ENCODE measurements at regions not wholly inside any gene's neighbourhood (a gene's known extent, or its start where the extent isn't known, plus 50 kb on each side); places are given as distances from the start of the nearest gene placed in this dataset.

DNA sequence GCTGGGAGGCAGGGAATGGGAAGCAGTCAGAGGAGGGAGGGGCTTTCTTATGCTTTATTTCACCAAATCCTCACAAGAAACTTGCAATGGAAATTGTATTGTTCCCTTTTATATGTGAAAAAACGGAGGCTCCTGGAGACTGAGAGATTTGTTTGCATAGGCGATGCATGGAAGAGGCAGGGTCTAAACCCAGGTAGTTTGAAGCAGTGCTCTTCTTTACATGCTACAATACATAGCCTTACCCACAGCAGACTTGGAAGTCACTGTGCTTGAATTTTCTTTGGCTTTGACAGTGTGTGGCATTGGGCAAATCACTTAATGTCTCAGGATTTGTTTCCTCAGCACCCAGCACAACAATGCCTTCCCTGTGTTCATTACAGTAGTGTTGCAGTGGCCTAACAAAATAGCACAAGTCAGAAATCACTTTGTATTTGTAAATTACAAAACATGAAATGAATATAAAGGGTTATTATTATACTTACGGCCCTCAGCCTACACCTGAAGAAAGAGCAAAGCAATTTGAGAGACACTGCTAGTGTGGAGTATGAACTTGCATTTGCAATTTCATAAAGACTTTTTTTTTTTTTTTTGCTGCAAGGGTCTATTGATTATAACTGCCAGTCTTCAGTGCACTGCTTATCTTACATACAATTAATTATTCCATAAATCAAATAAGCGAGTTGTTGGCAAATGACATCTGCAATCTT, 646.4 kb upstream of the KCNMB2 start:
- FAIRE-seq (no peak), DNase-seq (ENCODE audit: low read depth in 1 of 2, low spot score in 2 of 2) (no peak)
- Histone ChIP-seq H3K36me3 (ENCODE audit: control insufficient read depth in 2 of 4, insufficient read depth in 4 of 4, low read length in 3 of 4) (no peaks in the 10 kb centered on the region), H3K4me1 (replicated peaks in 1 of 4; ENCODE audit: control insufficient read depth in 3 of 4, insufficient read depth in 4 of 4, low read length in 3 of 4) (no peaks in the 10 kb centered on the region), H2AFZ (ENCODE audit: low read length) (no peak overlapping the region), H3K27me3 (replicated peaks in 1 of 4; ENCODE audit: control insufficient read depth in 3 of 4, extremely low read depth in 1 of 4, insufficient read depth in 3 of 4, low read length in 3 of 4) (no peaks in the 10 kb centered on the region), H3K56ac (replicated peaks; ENCODE audit: insufficient read length, low read depth, low read length) (no peak overlapping the region), H2BK20ac (ENCODE audit: low read length) (no peak overlapping the region), H3K14ac (ENCODE audit: insufficient read length) (no peak overlapping the region), H4K20me1 (replicated peaks in 1 of 2; ENCODE audit: control insufficient read depth in 1 of 2, insufficient read depth in 2 of 2, low read length in 2 of 2) (no peaks in the 10 kb centered on the region), H3K4me2 (ENCODE audit: insufficient read depth in 1 of 2, low read depth in 2 of 2, low read length in 2 of 2) (no peak overlapping the region), H2BK120ac (replicated peaks; ENCODE audit: low read depth, low read length) (no peak overlapping the region), H3K23ac (ENCODE audit: insufficient read length) (no peak overlapping the region), H4K5ac (ENCODE audit: insufficient read length, low read depth, low read length) (no peak overlapping the region), H2BK12ac (ENCODE audit: low read depth, low read length) (no peak overlapping the region), H3K9ac (replicated peaks in 1 of 4; ENCODE audit: extremely low read depth in 1 of 4, low read depth in 3 of 4, low read length in 3 of 4) (no peak overlapping the region), H3K18ac (ENCODE audit: extremely low read depth, low read length) (no peak overlapping the region), H3K27ac (ENCODE audit: low read depth, low read length) (no peak overlapping the region), H4K8ac (ENCODE audit: extremely low read depth, insufficient read depth, low read length) (no peak overlapping the region), H3K9me3 (ENCODE audit: insufficient read depth in 2 of 2, low read depth in 1 of 2, low read length in 1 of 2) (peaks cover 0 to 6% of the 10 kb centered on the region in 2 experiments; a peak in 1 of 4 replicates), H4K91ac (replicated peaks; ENCODE audit: insufficient read length, low read length) (no peak overlapping the region), H3K4ac (replicated peaks; ENCODE audit: insufficient read length, low read depth, low read length) (no peak overlapping the region), H2BK15ac (ENCODE audit: low read length) (no peak overlapping the region), H2AK5ac (ENCODE audit: low read depth, low read length) (no peak overlapping the region), H3K79me1 (ENCODE audit: low read depth, low read length) (no peaks in the 10 kb centered on the region), H2BK5ac (ENCODE audit: low read depth, low read length) (no peak overlapping the region), H3K23me2 (ENCODE audit: low read depth, low read length) (no peaks in the 10 kb centered on the region), H3K4me3 (ENCODE audit: extremely low read depth in 1 of 4, insufficient read depth in 2 of 4, low read depth in 3 of 4, low read length in 4 of 4) (no peak overlapping the region), H3K79me2 (ENCODE audit: control insufficient read depth in 1 of 2, insufficient read depth in 2 of 2, low read length in 2 of 2) (no peaks in the 10 kb centered on the region)
- 99% methylated on average over 4 of the region's 4 CpGs; no CpG with 5 or more reads in 1 of the 2 experiments for WGBS, 2 experiments (ENCODE audit: extremely low coverage in 1 of 2, insufficient coverage in 1 of 2, insufficient read length in 1 of 2, insufficient replicate concordance in 2 of 2, low coverage in 1 of 2, low lambda C conversion rate in 2 of 2, missing lambda C conversion rate in 1 of 2)
- ChIA-PET POLR2A (ENCODE audit: partially characterized antibody) (no interaction called here), CTCF (ENCODE audit: partially characterized antibody) (no interaction called here)
- TF ChIP-seq POU5F1 (IDR thresholded peaks at IDR 0.05; ENCODE audit: low read depth, low read length) (no peak), BCL11A (IDR thresholded peaks at IDR 0.05; ENCODE audit: low read depth in 2 of 2, low read length in 2 of 2) (no peak), SP2 (IDR thresholded peaks at IDR 0.05; ENCODE audit: low read length) (no peak), TEAD4 (IDR thresholded peaks at IDR 0.05; ENCODE audit: low read depth, low read length) (no peak), TAF1 (IDR thresholded peaks at IDR 0.05; ENCODE audit: low read depth, low read length) (no peak), SP1 (IDR thresholded peaks at IDR 0.05; ENCODE audit: low read depth, low read length) (no peak), NRF1 (IDR thresholded peaks at IDR 0.05; ENCODE audit: low read depth, low read length) (no peak), CBX8 (IDR thresholded peaks at IDR 0.05; ENCODE audit: borderline replicate concordance, low read depth, low read length) (no peak), NANOG (IDR thresholded peaks at IDR 0.05; ENCODE audit: insufficient read depth, low read depth, low read length, poor library complexity, severe bottlenecking) (no peak), KDM4A (IDR thresholded peaks at IDR 0.05; ENCODE audit: low read depth, low read length, severe bottlenecking) (no peak), RFX5 (IDR thresholded peaks at IDR 0.05; ENCODE audit: borderline replicate concordance, low read depth, low read length) (no peak), RAD21 (IDR thresholded peaks at IDR 0.05 in 1 of 2, conservative IDR thresholded peaks at IDR 0.05 in 1 of 2; ENCODE audit: low read depth in 2 of 2, low read length in 2 of 2) (no peak), EGR1 (IDR thresholded peaks at IDR 0.05; ENCODE audit: borderline replicate concordance, low read depth, low read length) (no peak), YY1 (IDR thresholded peaks at IDR 0.05; ENCODE audit: low read depth, low read length) (no peak)
